Esophagus muscularis mucosa (tissue), 4 donors: ENCODE measurements at regions not wholly inside any gene's neighbourhood (a gene's known extent, or its start where the extent isn't known, plus 50 kb on each side); places are given as distances from the start of the nearest gene placed in this dataset.

Experiments used
- CTCF ChIP-seq, 3 experiments: fragments of 200-600 bp in 2 of 3; fragments of 450-650 bp in 1 of 3; sonication (generic) in 2 of 3; IDR thresholded peaks; one replicate each; pipeline ENCODE4 v1.5.1; 2017 to 2019; ENCODE audit warnings: antibody characterized with exemption in 3 of 3, mild to moderate bottlenecking in 2 of 3, moderate library complexity in 1 of 3
- EP300 ChIP-seq: sonication (generic); formaldehyde crosslinking; IDR thresholded peaks from one replicate; pipeline ENCODE4 v1.6.1; 2017; ENCODE audit warnings: antibody characterized with exemption
- POLR2A ChIP-seq: fragments of 450-650 bp; IDR thresholded peaks from one replicate; pipeline ENCODE4 v1.6.1; 2017; ENCODE audit warnings: antibody characterized with exemption, moderate library complexity, mild to moderate bottlenecking, low read depth
- POLR2AphosphoS5 ChIP-seq, 2 donors: sonication (generic); formaldehyde crosslinking; IDR thresholded peaks; one replicate each; pipeline ENCODE4 v1.6.1; 2017; ENCODE audit warnings: antibody characterized with exemption in 2 of 2

- TF ChIP-seq POLR2A (no peak), CTCF (IDR thresholded peaks at IDR 0.05) (no peak), POLR2AphosphoS5 (IDR thresholded peaks at IDR 0.05) (no peak), EP300 (no peak)
Observed at GRCh38 chr6:85096976-85097375, 332.6 kb upstream of the TBX18 start.
